ENCODE measurements at regions not wholly inside any gene's neighbourhood (a gene's known extent, or its start where the extent isn't known, plus 50 kb on each side); places are given as distances from the start of the nearest gene placed in this dataset.

GRCh38 chr16:86074651-86075487 is 175.9 kb downstream of the IRF8 start:
- peaks cover 0 to 80% of the 10 kb centered on the region in 2 donors for H3K27me3 ChIP-seq
- H3K4me3 ChIP-seq = no peak overlapping the region
- H3K27ac ChIP-seq = no peak overlapping the region
- intact Hi-C loops (cut with DNase I; ENCODE audit: low total_unique reads) = no loop called here
- H3K9me3 ChIP-seq = no peaks in the 10 kb centered on the region
- H3K36me3 ChIP-seq = no peaks in the 10 kb centered on the region
- DNase-seq = peak; percentile 11 to 52
- TF ChIP-seq CTCF (IDR thresholded peaks at IDR 0.05) = no peak
- H3K4me1 ChIP-seq = no peaks in the 10 kb centered on the region

- H3K27me3 ChIP-seq = peaks cover 0 to 79% of the 10 kb centered on the region in 2 donors
- no peak overlapping the region for H3K27ac ChIP-seq
- DNase-seq = peak in 1 of 2 donors; percentile 9
- H3K4me3 ChIP-seq = no peak overlapping the region
- H3K4me1 ChIP-seq = no peaks in the 10 kb centered on the region
- intact Hi-C loops (cut with DNase I; ENCODE audit: low total_unique reads) = no loop called here
- H3K9me3 ChIP-seq = no peaks in the 10 kb centered on the region
- H3K36me3 ChIP-seq = no peaks in the 10 kb centered on the region
- TF ChIP-seq CTCF (IDR thresholded peaks at IDR 0.05) = no peak
These were observed 176.5 kb downstream of the IRF8 start for GRCh38 chr16:86075488-86075785.

- H3K27ac ChIP-seq = no peak overlapping the region
- H3K9me3 ChIP-seq = no peaks in the 10 kb centered on the region
- no peak overlapping the region for H3K4me3 ChIP-seq
- no peak for TF ChIP-seq CTCF (IDR thresholded peaks at IDR 0.05)
- H3K27me3 ChIP-seq = peaks cover 0 to 79% of the 10 kb centered on the region in 2 donors
- no peaks in the 10 kb centered on the region for H3K36me3 ChIP-seq
- intact Hi-C loops (cut with DNase I; ENCODE audit: low total_unique reads) = no loop called here
- peak in 1 of 2 donors; percentile 21 for DNase-seq
- no peaks in the 10 kb centered on the region for H3K4me1 ChIP-seq
These were observed 177.0 kb downstream of the IRF8 start for GRCh38 chr16:86075839-86076440.

- DNase-seq = peak in 1 of 2 donors; percentile 33
- H3K4me1 ChIP-seq = no peaks in the 10 kb centered on the region
- H3K9me3 ChIP-seq = no peaks in the 10 kb centered on the region
- intact Hi-C loops (cut with DNase I; ENCODE audit: low total_unique reads) = no loop called here
- no peaks in the 10 kb centered on the region for H3K36me3 ChIP-seq
- no peak for TF ChIP-seq CTCF (IDR thresholded peaks at IDR 0.05)
- peaks cover 0 to 79% of the 10 kb centered on the region in 2 donors for H3K27me3 ChIP-seq
- no peak overlapping the region for H3K4me3 ChIP-seq
- H3K27ac ChIP-seq = no peak overlapping the region
These were observed 177.6 kb downstream of the IRF8 start for GRCh38 chr16:86076606-86077005.

GRCh38 chr16:86077243-86077940 is 178.4 kb downstream of the IRF8 start:
- Histone ChIP-seq H3K4me3 (no peak overlapping the region), H3K27me3 (peaks cover 0 to 75% of the 10 kb centered on the region in 2 donors), H3K4me1 (no peaks in the 10 kb centered on the region), H3K36me3 (no peaks in the 10 kb centered on the region), H3K27ac (no peak overlapping the region), H3K9me3 (no peaks in the 10 kb centered on the region)
- no peak for TF ChIP-seq CTCF (IDR thresholded peaks at IDR 0.05)
- intact Hi-C loops (cut with DNase I; ENCODE audit: low total_unique reads) = no loop called here
- DNase-seq = peak in 1 of 2 donors; percentile 39
